Upper lobe of left lung (tissue), 6 donors: ENCODE measurements at regions not wholly inside any gene's neighbourhood (a gene's known extent, or its start where the extent isn't known, plus 50 kb on each side); places are given as distances from the start of the nearest gene placed in this dataset.

Experiments
- ATAC-seq, 2 donors: fragments of 200-7000 bp; cut with Tn5 transposase; one replicate each; pipeline ENCODE4 v1.9.1; 2022; ENCODE audit warnings: mild to moderate bottlenecking in 2 of 2, moderate library complexity in 2 of 2; ENCODE audit not compliant: low FRiP score in 2 of 2
- DNase-seq, 2 donors: peaks; one replicate each; pipeline ENCODE4 v3.0.0-alpha.2; 2019 to 2020
- H3K27ac ChIP-seq, 4 donors: fragments of 200-600 bp; sonication (generic); one replicate each; pipeline ENCODE4 v1.5.1; 2016 to 2019
- H3K27me3 ChIP-seq, 4 donors: fragments of 200-600 bp; sonication (generic); one replicate each; pipeline ENCODE4 v1.5.1; 2017 to 2019
- H3K36me3 ChIP-seq, 4 donors: fragments of 200-600 bp; sonication (generic); one replicate each; pipeline ENCODE4 v1.5.1; 2016 to 2019
- H3K4me1 ChIP-seq, 4 donors: fragments of 200-600 bp; sonication (generic); one replicate each; pipeline ENCODE4 v1.5.1; 2018 to 2019
- H3K4me3 ChIP-seq, 4 donors: fragments of 200-600 bp; sonication (generic); one replicate each; pipeline ENCODE4 v1.5.1; 2017 to 2019; ENCODE audit warnings: mild to moderate bottlenecking in 2 of 4, moderate library complexity in 1 of 4
- H3K9me3 ChIP-seq, 4 donors: fragments of 200-600 bp; sonication (generic); one replicate each; pipeline ENCODE4 v1.5.1; 2018 to 2019
- CTCF ChIP-seq, 6 experiments: fragments of 450-650 bp in 4 of 6; fragments of 200-600 bp in 2 of 6; sonication (generic) in 2 of 6; IDR thresholded peaks; one replicate each; pipeline ENCODE4 v1.5.1; 2016 to 2019; ENCODE audit warnings: antibody characterized with exemption in 6 of 6
- EP300 ChIP-seq, 4 donors: sonication (generic); formaldehyde crosslinking; IDR thresholded peaks; one replicate each; pipeline ENCODE4 v1.5.1; 2017; ENCODE audit warnings: antibody characterized with exemption in 4 of 4, control low read depth in 2 of 4
- POLR2A ChIP-seq, 4 donors: fragments of 450-650 bp; IDR thresholded peaks; one replicate each; pipeline ENCODE4 v1.5.1; 2016 to 2017; ENCODE audit warnings: antibody characterized with exemption in 4 of 4, mild to moderate bottlenecking in 2 of 4
- POLR2AphosphoS5 ChIP-seq, 2 donors: sonication (generic); formaldehyde crosslinking; IDR thresholded peaks; one replicate each; pipeline ENCODE4 v1.5.1; 2017; ENCODE audit warnings: antibody characterized with exemption in 2 of 2
- WGBS, 2 donors: methylation state at CpG; one replicate each; pipeline ENCODE4 v1.1.5; 2017 to 2018; 5-methylcytosine and 5-hydroxymethylcytosine counted together
- donor health status: DM: no; HTN: no; CAD: no; lungs with moderate emphysema.
- donor health status: DM: no; HTN: yes; CAD: no; lungs with severe emphysema.

- WGBS, 2 donors, result 81 to 83% methylated on average over 4 of the region's 4 CpGs
- no peaks in the 10 kb centered on the region for H3K36me3 ChIP-seq
- TF ChIP-seq POLR2A (IDR thresholded peaks at IDR 0.05) (no peak), POLR2AphosphoS5 (IDR thresholded peaks at IDR 0.05) (no peak), CTCF (IDR thresholded peaks at IDR 0.05) (no peak), EP300 (IDR thresholded peaks at IDR 0.05) (no peak)
- H3K27me3 ChIP-seq, result no peaks in the 10 kb centered on the region
- ATAC-seq (no peak), DNase-seq (no peak)
- no peaks in the 10 kb centered on the region for H3K9me3 ChIP-seq
- H3K4me1 ChIP-seq, result no peaks in the 10 kb centered on the region
- H3K27ac ChIP-seq, result no peak overlapping the region
- no peak overlapping the region for H3K4me3 ChIP-seq
These were observed 237.8 kb upstream of the PEX5L start for GRCh38 chr3:180274536-180274935.

- Histone ChIP-seq H3K4me3 (no peak overlapping the region), H3K9me3 (no peaks in the 10 kb centered on the region), H3K27me3 (no peaks in the 10 kb centered on the region), H3K36me3 (no peaks in the 10 kb centered on the region), H3K4me1 (no peaks in the 10 kb centered on the region), H3K27ac (no peak overlapping the region)
- TF ChIP-seq POLR2AphosphoS5 (IDR thresholded peaks at IDR 0.05) (no peak), CTCF (IDR thresholded peaks at IDR 0.05) (no peak), EP300 (IDR thresholded peaks at IDR 0.05) (no peak), POLR2A (IDR thresholded peaks at IDR 0.05) (no peak)
- WGBS, 2 donors, result 82 to 85% methylated on average over 2 of the region's 2 CpGs
- no peak for DNase-seq
- no peak for ATAC-seq
These were observed 238.4 kb upstream of the PEX5L start for GRCh38 chr3:180275176-180275575.

- H3K9me3 ChIP-seq, result no peaks in the 10 kb centered on the region
- TF ChIP-seq EP300 (IDR thresholded peaks at IDR 0.05) (no peak), POLR2A (IDR thresholded peaks at IDR 0.05) (no peak), POLR2AphosphoS5 (IDR thresholded peaks at IDR 0.05) (no peak), CTCF (IDR thresholded peaks at IDR 0.05) (no peak)
- ATAC-seq, result no peak
- no peaks in the 10 kb centered on the region for H3K27me3 ChIP-seq
- WGBS, 2 donors, result 52 to 63% methylated on average over 2 of the region's 2 CpGs
- H3K4me1 ChIP-seq, result no peaks in the 10 kb centered on the region
- H3K4me3 ChIP-seq, result no peak overlapping the region
- no peaks in the 10 kb centered on the region for H3K36me3 ChIP-seq
- DNase-seq, result no peak
- H3K27ac ChIP-seq, result no peak overlapping the region
These were observed 240.3 kb upstream of the PEX5L start for GRCh38 chr3:180277041-180277440.

- ATAC-seq (no peak), DNase-seq (no peak)
- no peaks in the 10 kb centered on the region for H3K27me3 ChIP-seq
- H3K27ac ChIP-seq, result no peak overlapping the region
- H3K4me1 ChIP-seq, result no peaks in the 10 kb centered on the region
- TF ChIP-seq CTCF (IDR thresholded peaks at IDR 0.05), result no peak
- TF ChIP-seq POLR2A (IDR thresholded peaks at IDR 0.05), result no peak
- no peak for TF ChIP-seq EP300 (IDR thresholded peaks at IDR 0.05)
- no peak for TF ChIP-seq POLR2AphosphoS5 (IDR thresholded peaks at IDR 0.05)
- H3K4me3 ChIP-seq, result no peak overlapping the region
- no peaks in the 10 kb centered on the region for H3K36me3 ChIP-seq
- WGBS, 2 donors, result 56 to 71% methylated on average over 2 of the region's 2 CpGs
- H3K9me3 ChIP-seq, result no peaks in the 10 kb centered on the region
These were observed 241.9 kb upstream of the PEX5L start for GRCh38 chr3:180278583-180279188.

GRCh38 chr3:180280555-180280954 lies 243.8 kb upstream of the PEX5L start:
- TF ChIP-seq CTCF (IDR thresholded peaks at IDR 0.05), result no peak
- no peak for TF ChIP-seq EP300 (IDR thresholded peaks at IDR 0.05)
- no peak for TF ChIP-seq POLR2A (IDR thresholded peaks at IDR 0.05)
- no peak for TF ChIP-seq POLR2AphosphoS5 (IDR thresholded peaks at IDR 0.05)
- ATAC-seq, result no peak
- no peak for DNase-seq
- H3K9me3 ChIP-seq, result no peaks in the 10 kb centered on the region
- H3K36me3 ChIP-seq, result no peaks in the 10 kb centered on the region
- no peak overlapping the region for H3K27ac ChIP-seq
- H3K4me1 ChIP-seq, result no peaks in the 10 kb centered on the region
- no peak overlapping the region for H3K4me3 ChIP-seq
- H3K27me3 ChIP-seq, result no peaks in the 10 kb centered on the region
- 71 to 87% methylated on average over 1 of the region's 1 CpG for WGBS, 2 donors
